ENCODE measurements at regions not wholly inside any gene's neighbourhood (a gene's known extent, or its start where the extent isn't known, plus 50 kb on each side); places are given as distances from the start of the nearest gene placed in this dataset.
"Not testable (repeated sequence)": the region's sequence is repeated elsewhere in the genome, so short reads cannot be mapped to it uniquely, and the experiment has no call there.

- FAIRE-seq; intact Hi-C loops (cut with micrococcal nuclease); H3K36me3 ChIP-seq (ENCODE audit: control insufficient read depth in 2 of 2, extremely low read depth in 1 of 2, insufficient read depth in 2 of 2, low read length in 2 of 2); BruUV-seq (replicated peaks); H2AFZ ChIP-seq (ENCODE audit: low read depth, low read length); H3K4me1 ChIP-seq (ENCODE audit: control insufficient read depth, extremely low read depth, insufficient read depth, low read length); H3K4me2 ChIP-seq (ENCODE audit: insufficient read depth, low read length); H3K4me3 ChIP-seq (replicated peaks in 1 of 3; ENCODE audit: insufficient read depth in 1 of 3, low read depth in 1 of 3, low read length in 3 of 3); H3K79me2 ChIP-seq (ENCODE audit: control insufficient read depth, insufficient read depth, low read length); H3K27me3 ChIP-seq (ENCODE audit: control insufficient read depth in 2 of 2, insufficient read depth in 2 of 2, low read length in 2 of 2); H4K20me1 ChIP-seq (replicated peaks; ENCODE audit: control insufficient read depth, extremely low read depth, insufficient read depth, low read length); dilution Hi-C loops (cut with MboI; ENCODE audit: extremely low pct_ligation_motif_present, low sequenced_read_pairs); H3K27ac ChIP-seq (ENCODE audit: insufficient read depth, low read depth, low read length); H3K9me1 ChIP-seq (replicated peaks; ENCODE audit: control insufficient read depth, extremely low read depth, insufficient read depth, low read length); H3K9ac ChIP-seq (replicated peaks; ENCODE audit: extremely low read depth, insufficient read depth, low read length); CTCF ChIA-PET; H3K9me3 ChIP-seq (replicated peaks; ENCODE audit: control insufficient read depth, insufficient read depth, low read length); POLR2A ChIA-PET; DNase-seq (ENCODE audit: low read depth, low spot score): not testable (repeated sequence)
These were observed 55.1 kb upstream of the RBMX start for GRCh38 chrX:136935533-136936182.

GRCh38 chrX:136934652-136935051 is 54.1 kb upstream of the RBMX start:
- BruUV-seq (replicated peaks): not testable (repeated sequence)
- CTCF ChIA-PET: interaction anchor here (1.5 kb wide), 1 partner anchor 226 kb away, joined by 3 read pairs; no protein-coding TSS in a partner anchor

More at GRCh38 chrX:136934652-136935051, 54.1 kb upstream of the RBMX start:
- H3K9me3 ChIP-seq (replicated peaks; ENCODE audit: control insufficient read depth, insufficient read depth, low read length); H3K4me3 ChIP-seq (replicated peaks in 1 of 3; ENCODE audit: insufficient read depth in 1 of 3, low read depth in 1 of 3, low read length in 3 of 3); DNase-seq (ENCODE audit: low read depth, low spot score); H3K4me2 ChIP-seq (ENCODE audit: insufficient read depth, low read length); dilution Hi-C loops (cut with MboI; ENCODE audit: extremely low pct_ligation_motif_present, low sequenced_read_pairs); H3K27me3 ChIP-seq (ENCODE audit: control insufficient read depth in 2 of 2, insufficient read depth in 2 of 2, low read length in 2 of 2); POLR2A ChIA-PET; H2AFZ ChIP-seq (ENCODE audit: low read depth, low read length); intact Hi-C loops (cut with micrococcal nuclease); H4K20me1 ChIP-seq (replicated peaks; ENCODE audit: control insufficient read depth, extremely low read depth, insufficient read depth, low read length); H3K27ac ChIP-seq (ENCODE audit: insufficient read depth, low read depth, low read length); H3K9me1 ChIP-seq (replicated peaks; ENCODE audit: control insufficient read depth, extremely low read depth, insufficient read depth, low read length); H3K4me1 ChIP-seq (ENCODE audit: control insufficient read depth, extremely low read depth, insufficient read depth, low read length); FAIRE-seq; H3K79me2 ChIP-seq (ENCODE audit: control insufficient read depth, insufficient read depth, low read length); H3K9ac ChIP-seq (replicated peaks; ENCODE audit: extremely low read depth, insufficient read depth, low read length); H3K36me3 ChIP-seq (ENCODE audit: control insufficient read depth in 2 of 2, extremely low read depth in 1 of 2, insufficient read depth in 2 of 2, low read length in 2 of 2): not testable (repeated sequence)

Data from endothelial cell of umbilical vein (primary cell).